ENCODE measurements at regions not wholly inside any gene's neighbourhood (a gene's known extent, or its start where the extent isn't known, plus 50 kb on each side); places are given as distances from the start of the nearest gene placed in this dataset.

GRCh38 chr22:22953791-22954190 lies 66.2 kb downstream of the IGLL5 start:
- TF ChIP-seq POLR2AphosphoS5 (IDR thresholded peaks at IDR 0.05; ENCODE audit: borderline replicate concordance, low read depth, low read length) (no peak), EZH2 (IDR thresholded peaks at IDR 0.05) (no peak)
